GM19467 (cell line): ENCODE measurements at regions not wholly inside any gene's neighbourhood (a gene's known extent, or its start where the extent isn't known, plus 50 kb on each side); places are given as distances from the start of the nearest gene placed in this dataset.

ENCODE experiments used
- ATAC-seq: cut with Tn5 transposase; IDR thresholded peaks from one replicate; pipeline ENCODE4 v1.9.1; 2021; ENCODE audit warnings: mild to moderate bottlenecking, moderate library complexity; ENCODE audit not compliant: unreplicated experiment

GRCh38 chr18:11237484-11237883 lies 88.1 kb upstream of the PIEZO2 start:
- ATAC-seq = no peak

GRCh38 chr18:11237066-11237465 lies 87.7 kb upstream of the PIEZO2 start:
- no peak for ATAC-seq

- no peak for ATAC-seq
These were observed 74.8 kb upstream of the PIEZO2 start for GRCh38 chr18:11224153-11224552.

GRCh38 chr18:11219571-11219970 lies 70.2 kb upstream of the PIEZO2 start:
- no peak for ATAC-seq

- no peak for ATAC-seq
These were observed 65.8 kb upstream of the PIEZO2 start for GRCh38 chr18:11215216-11215615.

GRCh38 chr18:11204020-11204419 lies 54.7 kb upstream of the PIEZO2 start:
- ATAC-seq = no peak

GRCh38 chr18:11199477-11199876 lies 50.1 kb upstream of the PIEZO2 start:
- ATAC-seq = no peak
